ENCODE measurements at regions not wholly inside any gene's neighbourhood (a gene's known extent, or its start where the extent isn't known, plus 50 kb on each side); places are given as distances from the start of the nearest gene placed in this dataset.
"Not testable (repeated sequence)": the region's sequence is repeated elsewhere in the genome, so short reads cannot be mapped to it uniquely, and the experiment has no call there.

DNA sequence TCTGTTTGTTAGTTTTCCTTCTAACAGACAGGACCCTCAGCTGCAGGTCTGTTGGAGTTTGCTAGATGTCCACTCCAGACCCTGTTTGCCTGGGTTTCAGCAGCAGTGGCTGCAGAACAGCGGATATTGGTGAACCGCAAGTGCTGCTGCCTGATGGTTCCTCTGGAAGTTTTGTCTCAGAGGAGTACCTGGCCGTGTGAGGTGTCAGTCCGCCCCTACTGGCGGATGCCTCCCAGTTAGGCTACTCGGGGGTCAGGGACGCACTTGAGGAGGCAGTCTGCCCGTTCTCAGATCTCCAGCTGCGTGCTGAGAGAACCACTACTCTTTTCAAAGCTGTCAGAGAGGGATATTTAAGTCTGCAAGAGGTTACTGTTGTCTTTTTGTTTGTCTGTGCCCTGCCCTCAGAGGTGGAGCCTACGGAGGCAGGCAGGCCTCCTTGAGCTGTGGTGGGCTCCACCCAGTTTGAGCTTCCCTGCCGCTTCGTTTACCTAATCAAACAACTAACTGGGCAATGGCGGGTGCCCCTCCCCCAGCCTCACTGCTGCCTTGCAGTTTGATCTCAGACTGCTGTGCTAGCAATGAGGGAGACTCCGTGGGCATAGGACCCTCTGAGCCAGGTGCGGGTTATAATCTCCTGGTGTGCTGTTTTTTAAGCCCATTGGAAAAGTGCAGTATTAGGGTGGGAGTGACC is 634.3 kb upstream of the CHD1 start:
- H3K79me2 ChIP-seq (ENCODE audit: insufficient read depth, low read length); H3K9me3 ChIP-seq (ENCODE audit: control insufficient read depth in 1 of 2, insufficient read depth in 1 of 2, low read depth in 1 of 2, low read length in 2 of 2); H3K9ac ChIP-seq (ENCODE audit: low read length); POLR2A ChIA-PET; H3K4me3 ChIP-seq (replicated peaks in 1 of 2; ENCODE audit: low read depth in 1 of 2, low read length in 2 of 2); H3K27ac ChIP-seq (ENCODE audit: low read depth, low read length); H2AFZ ChIP-seq (ENCODE audit: low read depth, low read length, poor library complexity, severe bottlenecking); BruUV-seq (replicated peaks); intact Hi-C loops (cut with micrococcal nuclease); H3K36me3 ChIP-seq (ENCODE audit: control insufficient read depth in 1 of 2, insufficient read depth in 2 of 2, low read length in 2 of 2); H3K4me1 ChIP-seq (ENCODE audit: control insufficient read depth in 1 of 2, insufficient read depth in 2 of 2, low read length in 2 of 2); H3K4me2 ChIP-seq (ENCODE audit: low read length); H3K9me2 ChIP-seq (ENCODE audit: insufficient read depth); ATAC-seq; RAD21 ChIA-PET (ENCODE audit: low non-redundant PET in 1 of 2, low total read pairs in 2 of 2, uncharacterized antibody in 2 of 2, unreplicated experiment in 2 of 2); H3K27me3 ChIP-seq (ENCODE audit: insufficient read depth, low read length); H4K20me1 ChIP-seq (ENCODE audit: insufficient read depth); CTCF ChIA-PET; DNase-seq (ENCODE audit: low read depth, low spot score): not testable (repeated sequence)

DNA sequence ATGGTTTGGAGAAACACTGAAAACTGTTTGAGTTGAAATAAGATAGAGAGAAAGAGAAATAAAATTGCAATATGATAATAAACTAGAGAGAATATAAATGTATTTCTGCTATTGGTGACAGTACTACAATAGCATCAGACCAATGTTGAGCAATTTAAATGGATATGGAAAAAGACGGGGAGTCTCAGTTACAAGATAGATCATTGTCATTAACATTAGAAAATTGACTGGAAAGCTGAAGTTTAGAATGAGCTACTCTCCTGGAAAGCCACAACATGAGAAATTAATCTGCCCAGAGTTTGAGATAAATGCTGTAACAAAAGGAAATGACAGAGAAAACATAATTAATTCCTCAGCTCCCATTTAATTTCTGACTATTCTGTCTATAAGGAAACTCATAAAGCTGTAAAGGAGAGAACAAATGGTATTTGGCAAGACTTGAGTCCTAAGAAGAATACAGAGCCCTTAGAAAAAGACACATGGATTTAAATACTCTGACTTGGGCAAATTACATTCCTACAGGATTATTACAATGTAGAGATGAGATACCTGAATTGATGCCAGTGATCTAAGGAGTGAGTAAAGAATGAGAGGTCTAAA is 624.5 kb upstream of the CHD1 start:
- no TSS peak for BruUV-seq (replicated peaks)
- Histone ChIP-seq H3K9ac (ENCODE audit: low read length) (no peak overlapping the region), H3K4me3 (replicated peaks in 1 of 2; ENCODE audit: low read depth in 1 of 2, low read length in 2 of 2) (no peak overlapping the region), H4K20me1 (ENCODE audit: insufficient read depth) (no peaks in the 10 kb centered on the region), H3K9me3 (ENCODE audit: control insufficient read depth in 1 of 2, insufficient read depth in 1 of 2, low read depth in 1 of 2, low read length in 2 of 2) (no peaks in the 10 kb centered on the region), H3K79me2 (ENCODE audit: insufficient read depth, low read length) (no peaks in the 10 kb centered on the region), H3K27me3 (ENCODE audit: insufficient read depth, low read length) (no peaks in the 10 kb centered on the region), H3K9me2 (ENCODE audit: insufficient read depth) (no peaks in the 10 kb centered on the region), H3K27ac (ENCODE audit: low read depth, low read length) (no peak overlapping the region), H3K4me1 (ENCODE audit: control insufficient read depth in 1 of 2, insufficient read depth in 2 of 2, low read length in 2 of 2) (no peaks in the 10 kb centered on the region), H3K36me3 (ENCODE audit: control insufficient read depth in 1 of 2, insufficient read depth in 2 of 2, low read length in 2 of 2) (no peaks in the 10 kb centered on the region), H2AFZ (ENCODE audit: low read depth, low read length, poor library complexity, severe bottlenecking) (no peak overlapping the region), H3K4me2 (ENCODE audit: low read length) (no peak overlapping the region)
- DNase-seq (ENCODE audit: low read depth, low spot score), result no peak
- no peak for TF ChIP-seq YY1 (IDR thresholded peaks at IDR 0.05; ENCODE audit: extremely low read depth, insufficient replicate concordance, low read depth, low read length)
- TF ChIP-seq, protein P1, sequence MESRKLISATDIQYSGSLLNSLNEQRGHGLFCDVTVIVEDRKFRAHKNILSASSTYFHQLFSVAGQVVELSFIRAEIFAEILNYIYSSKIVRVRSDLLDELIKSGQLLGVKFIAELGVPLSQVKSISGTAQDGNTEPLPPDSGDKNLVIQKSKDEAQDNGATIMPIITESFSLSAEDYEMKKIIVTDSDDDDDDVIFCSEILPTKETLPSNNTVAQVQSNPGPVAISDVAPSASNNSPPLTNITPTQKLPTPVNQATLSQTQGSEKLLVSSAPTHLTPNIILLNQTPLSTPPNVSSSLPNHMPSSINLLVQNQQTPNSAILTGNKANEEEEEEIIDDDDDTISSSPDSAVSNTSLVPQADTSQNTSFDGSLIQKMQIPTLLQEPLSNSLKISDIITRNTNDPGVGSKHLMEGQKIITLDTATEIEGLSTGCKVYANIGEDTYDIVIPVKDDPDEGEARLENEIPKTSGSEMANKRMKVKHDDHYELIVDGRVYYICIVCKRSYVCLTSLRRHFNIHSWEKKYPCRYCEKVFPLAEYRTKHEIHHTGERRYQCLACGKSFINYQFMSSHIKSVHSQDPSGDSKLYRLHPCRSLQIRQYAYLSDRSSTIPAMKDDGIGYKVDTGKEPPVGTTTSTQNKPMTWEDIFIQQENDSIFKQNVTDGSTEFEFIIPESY (IDR thresholded peaks at IDR 0.05; ENCODE audit: extremely low read depth, insufficient replicate concordance, low read length), result no peak
- no peak for TF ChIP-seq RAD21 (IDR thresholded peaks at IDR 0.05; ENCODE audit: low read depth)
- intact Hi-C loops (cut with micrococcal nuclease), result no loop called here
- ChIA-PET RAD21 (ENCODE audit: low non-redundant PET in 1 of 2, low total read pairs in 2 of 2, uncharacterized antibody in 2 of 2, unreplicated experiment in 2 of 2) (no interaction called here), CTCF (no interaction called here), POLR2A (no interaction called here)
- ATAC-seq, result no peak
